ENCODE measurements at regions not wholly inside any gene's neighbourhood (a gene's known extent, or its start where the extent isn't known, plus 50 kb on each side); places are given as distances from the start of the nearest gene placed in this dataset.
"Not testable (repeated sequence)": the region's sequence is repeated elsewhere in the genome, so short reads cannot be mapped to it uniquely, and the experiment has no call there.

- peaks cover 16% of the 10 kb centered on the region for H3K27me3 ChIP-seq (ENCODE audit: control insufficient read depth, insufficient read depth, low read length)
- Mint-ChIP-seq H3K9me3 (peaks cover 0 to 7% (median 0%) of the 10 kb centered on the region in 7 donors), H3K27ac (no peak overlapping the region), H3K36me3 (no peaks in the 10 kb centered on the region), H3K4me3 (no peak overlapping the region), H3K27me3 (peaks cover 30% of the 10 kb centered on the region), H3K4me1 (no peaks in the 10 kb centered on the region)
- H3K36me3 ChIP-seq (ENCODE audit: control insufficient read depth, insufficient read depth, low read length): no peaks in the 10 kb centered on the region
- H3K4me1 ChIP-seq (ENCODE audit: control insufficient read depth, insufficient read depth, low read length, poor library complexity, severe bottlenecking): no peaks in the 10 kb centered on the region
- no peak overlapping the region for H3K4me3 ChIP-seq (ENCODE audit: low read depth, low read length)
- no peak for ATAC-seq (ENCODE audit: low read depth in 2 of 2)
- H3K27ac ChIP-seq (ENCODE audit: insufficient read depth, low read length, poor library complexity, severe bottlenecking): no peak overlapping the region
- H3K9me3 ChIP-seq (ENCODE audit: control insufficient read depth in 2 of 2, low read length in 2 of 2): no peaks in the 10 kb centered on the region
- DNase-seq: no peak
These were observed 90.1 kb upstream of the HMGA2 start for GRCh38 chr12:65734226-65734625.

- Histone ChIP-seq H3K9me3 (ENCODE audit: control insufficient read depth in 2 of 2, low read length in 2 of 2) (no peaks in the 10 kb centered on the region), H3K4me1 (ENCODE audit: control insufficient read depth, insufficient read depth, low read length, poor library complexity, severe bottlenecking) (peaks cover 9% of the 10 kb centered on the region), H3K4me3 (ENCODE audit: low read depth, low read length) (no peak overlapping the region), H3K36me3 (ENCODE audit: control insufficient read depth, insufficient read depth, low read length) (no peaks in the 10 kb centered on the region), H3K27ac (ENCODE audit: insufficient read depth, low read length, poor library complexity, severe bottlenecking) (no peak overlapping the region), H3K27me3 (ENCODE audit: control insufficient read depth, insufficient read depth, low read length) (peaks cover 6% of the 10 kb centered on the region)
- peaks cover 0 to 20% (median 3%) of the 10 kb centered on the region in 4 donors for H3K4me1 Mint-ChIP-seq
- ATAC-seq (ENCODE audit: low read depth in 2 of 2): no peak
- no peaks in the 10 kb centered on the region for H3K36me3 Mint-ChIP-seq
- peaks cover 30% of the 10 kb centered on the region for H3K27me3 Mint-ChIP-seq
- peaks cover 0 to 4% (median 0%) of the 10 kb centered on the region in 7 donors for H3K9me3 Mint-ChIP-seq
- no peak overlapping the region for H3K27ac Mint-ChIP-seq
- H3K4me3 Mint-ChIP-seq: no peak overlapping the region
- no peak for DNase-seq
These were observed 84.7 kb upstream of the HMGA2 start for GRCh38 chr12:65739606-65740005.

DNA sequence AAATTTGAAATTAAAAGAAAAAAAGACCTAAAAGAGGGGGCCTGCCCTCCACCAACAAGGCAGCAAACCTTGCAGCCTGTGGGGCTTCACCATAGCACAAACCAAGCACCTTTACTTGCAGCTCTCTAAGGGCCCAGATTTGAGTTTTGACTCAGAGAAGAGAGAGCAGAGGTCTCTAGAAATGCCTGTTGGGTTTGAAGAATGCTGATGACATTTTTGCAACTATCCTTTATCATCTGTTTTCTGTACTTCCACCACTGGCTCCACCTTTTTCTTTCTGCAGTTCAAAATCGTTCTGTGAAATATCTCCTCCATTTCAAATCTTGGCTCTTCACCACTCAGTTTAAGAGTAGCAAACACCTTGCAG is 83.8 kb upstream of the HMGA2 start:
- Mint-ChIP-seq H3K9me3 (peaks cover 0 to 5% (median 0%) of the 10 kb centered on the region in 7 donors), H3K27ac (peak overlapping the region in 1 of 3 donors; percentile 25), H3K4me3 (peak overlapping the region in 3 of 4 donors; percentile 54 to 83 (median 63)), H3K4me1 (peaks cover 0 to 20% (median 3%) of the 10 kb centered on the region in 4 donors), H3K27me3 (peaks cover 30% of the 10 kb centered on the region), H3K36me3 (no peaks in the 10 kb centered on the region)
- H3K27me3 ChIP-seq (ENCODE audit: control insufficient read depth, insufficient read depth, low read length): peaks cover 6% of the 10 kb centered on the region
- H3K9me3 ChIP-seq (ENCODE audit: control insufficient read depth in 2 of 2, low read length in 2 of 2): no peaks in the 10 kb centered on the region
- H3K4me1 ChIP-seq (ENCODE audit: control insufficient read depth, insufficient read depth, low read length, poor library complexity, severe bottlenecking): peaks cover 9% of the 10 kb centered on the region
- ATAC-seq (ENCODE audit: low read depth in 2 of 2) (no peak), DNase-seq (no peak)
- H3K36me3 ChIP-seq (ENCODE audit: control insufficient read depth, insufficient read depth, low read length): no peaks in the 10 kb centered on the region
- no peak overlapping the region for H3K4me3 ChIP-seq (ENCODE audit: low read depth, low read length)
- H3K27ac ChIP-seq (ENCODE audit: insufficient read depth, low read length, poor library complexity, severe bottlenecking): no peak overlapping the region

- Mint-ChIP-seq H3K4me1 (peaks cover 0 to 20% (median 3%) of the 10 kb centered on the region in 4 donors), H3K4me3 (peak overlapping the region; percentile 38 to 83 (median 58)), H3K27ac (peak overlapping the region in 1 of 3 donors; percentile 25), H3K36me3 (no peaks in the 10 kb centered on the region), H3K9me3 (peaks cover 0 to 6% (median 0%) of the 10 kb centered on the region in 7 donors), H3K27me3 (peaks cover 30% of the 10 kb centered on the region)
- H3K4me3 ChIP-seq (ENCODE audit: low read depth, low read length): no peak overlapping the region
- H3K27me3 ChIP-seq (ENCODE audit: control insufficient read depth, insufficient read depth, low read length): peaks cover 6% of the 10 kb centered on the region
- H3K36me3 ChIP-seq (ENCODE audit: control insufficient read depth, insufficient read depth, low read length): no peaks in the 10 kb centered on the region
- H3K4me1 ChIP-seq (ENCODE audit: control insufficient read depth, insufficient read depth, low read length, poor library complexity, severe bottlenecking): peaks cover 9% of the 10 kb centered on the region
- no peaks in the 10 kb centered on the region for H3K9me3 ChIP-seq (ENCODE audit: control insufficient read depth in 2 of 2, low read length in 2 of 2)
- ATAC-seq (ENCODE audit: low read depth in 2 of 2): peak in 1 of 2 donors; percentile 34
- no peak overlapping the region for H3K27ac ChIP-seq (ENCODE audit: insufficient read depth, low read length, poor library complexity, severe bottlenecking)
- DNase-seq: peak in 1 of 3 donors; percentile 37
These were observed 83.2 kb upstream of the HMGA2 start for GRCh38 chr12:65740873-65741600.

GRCh38 chr12:65741656-65742017 is 82.6 kb upstream of the HMGA2 start:
- Mint-ChIP-seq H3K36me3 (no peaks in the 10 kb centered on the region), H3K27me3 (peaks cover 25% of the 10 kb centered on the region), H3K4me1 (peaks cover 0 to 20% (median 3%) of the 10 kb centered on the region in 4 donors), H3K4me3 (peak overlapping the region in 3 of 4 donors; percentile 47 to 75 (median 66)), H3K9me3 (peaks cover 0 to 6% (median 0%) of the 10 kb centered on the region in 7 donors), H3K27ac (no peak overlapping the region)
- H3K4me1 ChIP-seq (ENCODE audit: control insufficient read depth, insufficient read depth, low read length, poor library complexity, severe bottlenecking): peaks cover 9% of the 10 kb centered on the region
- ATAC-seq (ENCODE audit: low read depth in 2 of 2) (no peak), DNase-seq (no peak)
- H3K4me3 ChIP-seq (ENCODE audit: low read depth, low read length): no peak overlapping the region
- H3K36me3 ChIP-seq (ENCODE audit: control insufficient read depth, insufficient read depth, low read length): no peaks in the 10 kb centered on the region
- no peak overlapping the region for H3K27ac ChIP-seq (ENCODE audit: insufficient read depth, low read length, poor library complexity, severe bottlenecking)
- peaks cover 6% of the 10 kb centered on the region for H3K27me3 ChIP-seq (ENCODE audit: control insufficient read depth, insufficient read depth, low read length)
- no peaks in the 10 kb centered on the region for H3K9me3 ChIP-seq (ENCODE audit: control insufficient read depth in 2 of 2, low read length in 2 of 2)

DNA sequence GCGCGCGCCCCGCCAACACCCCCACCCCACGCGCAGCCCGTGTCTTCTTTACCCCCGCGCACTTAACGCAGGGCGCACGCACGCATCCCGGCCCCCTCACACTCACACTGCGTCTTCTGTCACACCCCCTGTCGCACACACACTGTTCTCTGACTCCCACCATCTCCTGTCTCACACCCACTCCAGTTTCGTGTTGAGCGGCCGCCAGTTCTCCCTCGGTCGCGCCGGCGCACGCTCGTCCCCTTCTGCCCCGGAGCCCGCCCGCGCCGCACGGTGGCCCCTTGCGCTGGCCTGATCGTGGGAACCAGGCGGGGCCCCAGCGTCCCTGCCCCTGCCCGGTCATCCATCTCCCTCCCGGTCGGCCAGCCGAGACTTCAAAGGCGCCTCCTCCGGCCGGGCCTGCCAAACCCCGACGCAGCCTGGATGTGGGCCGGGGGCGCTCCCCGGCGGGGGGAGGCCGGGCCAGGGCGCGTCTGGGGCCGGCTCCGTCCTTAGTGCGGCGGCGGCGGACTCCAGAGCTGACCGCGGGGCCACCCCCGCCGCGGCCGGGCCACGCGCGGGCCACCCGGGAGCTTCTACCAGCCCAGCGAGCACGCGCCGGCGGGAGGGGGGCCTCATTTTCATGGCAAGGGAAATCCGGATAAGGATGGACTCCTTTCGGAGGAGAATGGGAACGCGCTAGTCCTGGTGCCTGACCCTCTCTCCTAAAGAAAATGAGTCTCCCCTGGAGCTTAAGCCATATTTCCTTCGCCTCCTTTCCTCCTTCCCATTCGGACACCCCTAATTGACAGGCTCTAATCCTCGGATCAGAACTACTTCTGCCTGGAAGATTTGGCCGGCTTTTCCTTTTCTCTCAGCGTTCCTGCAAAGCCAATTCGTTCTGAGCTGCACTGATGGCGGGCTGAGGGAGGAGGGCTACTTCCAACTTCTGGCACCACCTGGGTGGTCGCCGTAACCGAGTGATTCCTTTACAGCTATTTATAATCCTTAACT is 82.0 kb upstream of the HMGA2 start:
- peaks cover 9% of the 10 kb centered on the region for H3K4me1 ChIP-seq (ENCODE audit: control insufficient read depth, insufficient read depth, low read length, poor library complexity, severe bottlenecking)
- H3K4me3 Mint-ChIP-seq: peak overlapping the region in 2 of 4 donors; percentile 66 to 75
- H3K4me1 Mint-ChIP-seq: peaks cover 0 to 20% (median 3%) of the 10 kb centered on the region in 4 donors
- DNase-seq (no peak), ATAC-seq (ENCODE audit: low read depth in 2 of 2) (no peak)
- H3K9me3 Mint-ChIP-seq: peaks cover 0 to 6% (median 0%) of the 10 kb centered on the region in 7 donors
- no peak overlapping the region for H3K4me3 ChIP-seq (ENCODE audit: low read depth, low read length)
- no peaks in the 10 kb centered on the region for H3K36me3 ChIP-seq (ENCODE audit: control insufficient read depth, insufficient read depth, low read length)
- no peak overlapping the region for H3K27ac Mint-ChIP-seq
- H3K36me3 Mint-ChIP-seq: no peaks in the 10 kb centered on the region
- H3K9me3 ChIP-seq (ENCODE audit: control insufficient read depth in 2 of 2, low read length in 2 of 2): no peaks in the 10 kb centered on the region
- peaks cover 6% of the 10 kb centered on the region for H3K27me3 ChIP-seq (ENCODE audit: control insufficient read depth, insufficient read depth, low read length)
- H3K27me3 Mint-ChIP-seq: peaks cover 21% of the 10 kb centered on the region
- no peak overlapping the region for H3K27ac ChIP-seq (ENCODE audit: insufficient read depth, low read length, poor library complexity, severe bottlenecking)

- not testable (repeated sequence) for H3K4me3 Mint-ChIP-seq; H3K36me3 ChIP-seq (ENCODE audit: control insufficient read depth, insufficient read depth, low read length)
These were observed 79.9 kb upstream of the HMGA2 start for GRCh38 chr12:65744236-65744840.

More at GRCh38 chr12:65744236-65744840, 79.9 kb upstream of the HMGA2 start:
- Mint-ChIP-seq H3K27me3 (peaks cover 21% of the 10 kb centered on the region), H3K4me1 (peaks cover 0 to 20% (median 3%) of the 10 kb centered on the region in 4 donors)
- not testable (repeated sequence) for H3K4me3 ChIP-seq (ENCODE audit: low read depth, low read length); H3K27me3 ChIP-seq (ENCODE audit: control insufficient read depth, insufficient read depth, low read length); ATAC-seq (ENCODE audit: low read depth in 2 of 2); H3K36me3 Mint-ChIP-seq; H3K27ac Mint-ChIP-seq; DNase-seq; H3K4me1 ChIP-seq (ENCODE audit: control insufficient read depth, insufficient read depth, low read length, poor library complexity, severe bottlenecking); H3K9me3 ChIP-seq (ENCODE audit: control insufficient read depth in 2 of 2, low read length in 2 of 2); H3K27ac ChIP-seq (ENCODE audit: insufficient read depth, low read length, poor library complexity, severe bottlenecking); H3K9me3 Mint-ChIP-seq
